ENCODE measurements at regions not wholly inside any gene's neighbourhood (a gene's known extent, or its start where the extent isn't known, plus 50 kb on each side); places are given as distances from the start of the nearest gene placed in this dataset.

- peak; percentile 76 for TF ChIP-seq CHD7 (IDR thresholded peaks at IDR 0.05; ENCODE audit: insufficient replicate concordance, low read length)
- TF ChIP-seq YY1 (IDR thresholded peaks at IDR 0.05; ENCODE audit: low read depth, low read length): no peak
Measured at GRCh38 chr5:18534119-18534518, 899.9 kb downstream of the TAF11L14 start (continued).

Data from H1 (cell line).